Transverse colon (tissue), 4 donors: ENCODE measurements at regions not wholly inside any gene's neighbourhood (a gene's known extent, or its start where the extent isn't known, plus 50 kb on each side); places are given as distances from the start of the nearest gene placed in this dataset.

ENCODE experiments used
- DNase-seq: peaks from one replicate; pipeline ENCODE4 v3.0.0-alpha.2; 2019
- H3K27ac ChIP-seq, 4 donors: fragments of 200-600 bp; sonication (generic); 2 replicates each; pipeline ENCODE4 v1.5.1; 2016 to 2018; ENCODE audit warnings: inconsistent platforms in 4 of 4
- H3K27me3 ChIP-seq: fragments of 200-600 bp; sonication (generic); 2 replicates; pipeline ENCODE4 v1.5.1; 2017; ENCODE audit warnings: inconsistent platforms
- H3K36me3 ChIP-seq, 4 donors: fragments of 200-600 bp; sonication (generic); 2 replicates each; pipeline ENCODE4 v1.5.1; 2017 to 2019; ENCODE audit warnings: inconsistent platforms in 4 of 4
- H3K4me1 ChIP-seq, 4 donors: fragments of 200-600 bp; sonication (generic); 2 replicates each; pipeline ENCODE4 v1.5.1; 2017 to 2020; ENCODE audit warnings: inconsistent platforms in 4 of 4
- H3K4me3 ChIP-seq, 4 donors: fragments of 200-600 bp; sonication (generic); 1 replicate in 1 of 4; 2 replicates in 3 of 4; pipeline versions ENCODE4 v1.5.1 to v1.6.1; 2017 to 2019; ENCODE audit warnings: inconsistent platforms in 4 of 4
- H3K9me3 ChIP-seq, 2 donors: fragments of 200-600 bp; sonication (generic); 2 replicates each; pipeline ENCODE4 v1.5.1; 2017 to 2019; ENCODE audit warnings: inconsistent platforms in 2 of 2
- EP300 ChIP-seq: sonication (generic); formaldehyde crosslinking; IDR thresholded peaks from one replicate; pipeline ENCODE4 v1.6.1; 2017; ENCODE audit warnings: antibody characterized with exemption, low read depth
- POLR2A ChIP-seq: fragments of 450-650 bp; IDR thresholded peaks from one replicate; pipeline ENCODE4 v1.6.1; 2016; ENCODE audit warnings: antibody characterized with exemption, mild to moderate bottlenecking, moderate library complexity
- POLR2AphosphoS5 ChIP-seq, 3 donors: sonication (generic); formaldehyde crosslinking; IDR thresholded peaks; one replicate each; pipeline ENCODE4 v1.6.1; 2016; ENCODE audit warnings: antibody characterized with exemption in 3 of 3
- WGBS, 2 donors: methylation state at CpG; one replicate each; pipeline ENCODE4 v1.1.5; 2018; ENCODE audit warnings: low coverage in 1 of 2; 5-methylcytosine and 5-hydroxymethylcytosine counted together
- in situ Hi-C, 4 donors: fragments of 200-750 bp; cut with MboI; loops; one replicate each; pipeline versions ENCODE4 v1.15.0 to v1.15.1; 2017; ENCODE audit warnings: low sequenced_read_pairs in 3 of 4, low pct_ligation_motif_present in 1 of 4, low pct_unique_long_range_greater_than_20kb in 1 of 4
- intact Hi-C: fragments of 100-400 bp; cut with DNase I; formaldehyde crosslinking; loops from one replicate; pipeline ENCODE4 v1.15.1; 2023; ENCODE audit warnings: low total_unique reads
- TF ChIP-seq, protein P1 (sequence below), 5 experiments: fragments of 200-600 bp in 3 of 5; fragments of 450-650 bp in 2 of 5; sonication (generic) in 3 of 5; IDR thresholded peaks; 1 replicate in 2 of 5; 2 replicates in 3 of 5; pipeline ENCODE4 v1.5.1; 2016 to 2017; ENCODE audit warnings: antibody characterized with exemption in 5 of 5, inconsistent platforms in 3 of 5, mild to moderate bottlenecking in 2 of 5, moderate library complexity in 1 of 5

- no peak for DNase-seq
- no peaks in the 10 kb centered on the region for H3K9me3 ChIP-seq
- in situ Hi-C loops (no loop called here), intact Hi-C loops (no loop called here)
- no peaks in the 10 kb centered on the region for H3K27me3 ChIP-seq
- H3K4me3 ChIP-seq = no peak overlapping the region
- H3K4me1 ChIP-seq = no peaks in the 10 kb centered on the region
- no peak overlapping the region for H3K27ac ChIP-seq
- H3K36me3 ChIP-seq = no peaks in the 10 kb centered on the region
- 48 to 60% methylated on average over 1 to 2 of the region's 2 CpGs for WGBS, 2 donors
- TF ChIP-seq POLR2AphosphoS5 (IDR thresholded peaks at IDR 0.05) = no peak
- TF ChIP-seq EP300 = no peak
- no peak for TF ChIP-seq POLR2A
- TF ChIP-seq, protein P1, sequence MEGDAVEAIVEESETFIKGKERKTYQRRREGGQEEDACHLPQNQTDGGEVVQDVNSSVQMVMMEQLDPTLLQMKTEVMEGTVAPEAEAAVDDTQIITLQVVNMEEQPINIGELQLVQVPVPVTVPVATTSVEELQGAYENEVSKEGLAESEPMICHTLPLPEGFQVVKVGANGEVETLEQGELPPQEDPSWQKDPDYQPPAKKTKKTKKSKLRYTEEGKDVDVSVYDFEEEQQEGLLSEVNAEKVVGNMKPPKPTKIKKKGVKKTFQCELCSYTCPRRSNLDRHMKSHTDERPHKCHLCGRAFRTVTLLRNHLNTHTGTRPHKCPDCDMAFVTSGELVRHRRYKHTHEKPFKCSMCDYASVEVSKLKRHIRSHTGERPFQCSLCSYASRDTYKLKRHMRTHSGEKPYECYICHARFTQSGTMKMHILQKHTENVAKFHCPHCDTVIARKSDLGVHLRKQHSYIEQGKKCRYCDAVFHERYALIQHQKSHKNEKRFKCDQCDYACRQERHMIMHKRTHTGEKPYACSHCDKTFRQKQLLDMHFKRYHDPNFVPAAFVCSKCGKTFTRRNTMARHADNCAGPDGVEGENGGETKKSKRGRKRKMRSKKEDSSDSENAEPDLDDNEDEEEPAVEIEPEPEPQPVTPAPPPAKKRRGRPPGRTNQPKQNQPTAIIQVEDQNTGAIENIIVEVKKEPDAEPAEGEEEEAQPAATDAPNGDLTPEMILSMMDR (IDR thresholded peaks at IDR 0.05) = no peak
These were observed 1196.3 kb upstream of the TMEM132C start for GRCh38 chr12:127070515-127071157.

GRCh38 chr12:127074161-127074560, 1192.8 kb upstream of the TMEM132C start:
- intact Hi-C loops = no loop called here
- TF ChIP-seq, protein P1 (IDR thresholded peaks at IDR 0.05) = no peak
- no peaks in the 10 kb centered on the region for H3K4me1 ChIP-seq
- in situ Hi-C loops = no loop called here
- no peak overlapping the region for H3K4me3 ChIP-seq
- no peaks in the 10 kb centered on the region for H3K9me3 ChIP-seq
- no peak overlapping the region for H3K27ac ChIP-seq
- 70 to 71% methylated on average over 2 of the region's 2 CpGs for WGBS, 2 donors
- H3K27me3 ChIP-seq = no peaks in the 10 kb centered on the region
- DNase-seq = no peak
- H3K36me3 ChIP-seq = no peaks in the 10 kb centered on the region

DNA sequence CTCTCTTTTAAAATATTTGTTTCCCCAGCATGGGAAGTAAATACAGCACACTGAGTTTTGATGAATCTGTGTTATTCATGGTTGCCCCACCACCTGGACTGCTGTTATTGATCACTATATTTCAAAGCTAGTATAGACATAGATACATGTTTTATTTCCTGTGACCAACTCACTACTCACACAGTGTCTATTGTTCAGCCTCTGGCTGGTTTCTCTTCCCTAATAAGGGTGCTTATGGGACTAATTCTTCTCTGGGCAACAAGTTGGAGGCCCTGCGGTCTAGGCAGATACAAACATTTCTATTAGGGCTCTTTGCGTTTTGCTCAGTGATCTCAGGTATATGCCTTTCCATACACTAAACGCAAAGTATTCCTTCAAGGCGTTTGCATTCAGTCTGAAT, 1191.0 kb upstream of the TMEM132C start:
- intact Hi-C loops (no loop called here), in situ Hi-C loops (no loop called here)
- Histone ChIP-seq H3K4me3 (no peak overlapping the region), H3K9me3 (no peaks in the 10 kb centered on the region), H3K27ac (no peak overlapping the region), H3K36me3 (no peaks in the 10 kb centered on the region), H3K4me1 (no peaks in the 10 kb centered on the region), H3K27me3 (no peaks in the 10 kb centered on the region)
- DNase-seq = no peak
- TF ChIP-seq POLR2A (no peak), EP300 (no peak), POLR2AphosphoS5 (IDR thresholded peaks at IDR 0.05) (no peak)
- TF ChIP-seq, protein P1 (IDR thresholded peaks at IDR 0.05) = no peak
- WGBS, 2 donors = 89 to 94% methylated on average over 4 of the region's 4 CpGs

DNA sequence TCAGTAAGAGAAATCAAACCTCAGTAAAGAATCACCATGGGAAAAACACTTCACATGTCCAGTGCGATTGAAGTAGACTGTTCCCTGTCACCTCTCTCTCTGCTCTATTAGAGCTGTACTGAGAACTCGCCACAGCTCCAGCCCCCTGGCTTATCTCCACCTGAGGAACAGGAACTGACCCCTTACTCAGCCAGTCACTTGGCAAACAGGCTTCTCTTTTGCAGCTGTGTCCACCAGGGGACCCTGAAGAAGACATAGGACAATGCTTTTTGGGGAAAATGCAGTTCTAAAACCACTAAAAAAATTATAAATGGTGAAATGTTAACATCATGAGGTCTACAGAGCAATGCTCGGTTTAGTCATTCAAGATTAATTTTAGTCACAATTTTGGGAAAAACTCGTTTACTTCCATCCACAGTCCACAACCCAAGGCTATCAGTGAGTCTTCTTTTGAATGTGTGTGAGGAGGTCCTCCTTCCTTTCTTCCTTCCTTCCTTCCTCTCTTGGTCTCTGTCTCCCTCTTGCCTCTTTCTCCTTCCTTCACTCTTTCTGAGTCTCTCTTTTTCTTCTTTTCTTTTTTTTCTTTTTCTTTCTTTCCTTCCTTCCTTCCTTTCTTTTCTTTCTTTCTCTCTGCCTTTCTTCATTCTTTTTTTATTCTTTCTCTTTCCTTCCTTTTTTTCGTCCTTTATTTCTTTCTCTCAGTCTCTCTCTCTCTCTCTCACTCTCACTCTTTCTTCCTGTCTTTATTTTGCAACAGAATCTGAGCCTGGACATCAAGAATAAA, 1189.5 kb upstream of the TMEM132C start:
- Histone ChIP-seq H3K27ac (no peak overlapping the region), H3K4me1 (no peaks in the 10 kb centered on the region), H3K27me3 (no peaks in the 10 kb centered on the region), H3K9me3 (no peaks in the 10 kb centered on the region), H3K4me3 (no peak overlapping the region), H3K36me3 (no peaks in the 10 kb centered on the region)
- intact Hi-C loops = no loop called here
- DNase-seq = no peak
- TF ChIP-seq POLR2A = no peak
- no peak for TF ChIP-seq EP300
- TF ChIP-seq POLR2AphosphoS5 (IDR thresholded peaks at IDR 0.05) = no peak
- TF ChIP-seq, protein P1 (IDR thresholded peaks at IDR 0.05) = no peak
- WGBS, 2 donors = 64 to 82% methylated on average over 5 of the region's 5 CpGs
- in situ Hi-C loops = no loop called here
